Ovary (tissue), 3 donors: ENCODE measurements at regions not wholly inside any gene's neighbourhood (a gene's known extent, or its start where the extent isn't known, plus 50 kb on each side); places are given as distances from the start of the nearest gene placed in this dataset.

Experiments
- EP300 ChIP-seq: sonication (generic); formaldehyde crosslinking; IDR thresholded peaks from one replicate; pipeline ENCODE4 v1.6.1; 2017; ENCODE audit warnings: antibody characterized with exemption
- POLR2A ChIP-seq: fragments of 450-650 bp; IDR thresholded peaks from one replicate; pipeline ENCODE4 v1.6.1; 2017; ENCODE audit warnings: antibody characterized with exemption, mild to moderate bottlenecking, moderate library complexity
- TF ChIP-seq, protein P1 (sequence below), 3 donors: fragments of 450-650 bp in 2 of 3; fragments of 200-600 bp in 1 of 3; IDR thresholded peaks; one replicate each; pipeline versions ENCODE4 v1.5.1 to v1.8.0; 2016 to 2022; ENCODE audit warnings: antibody characterized with exemption in 3 of 3, mild to moderate bottlenecking in 1 of 3
- donor health status: DM: no; HTN: no; CAD: no.

DNA sequence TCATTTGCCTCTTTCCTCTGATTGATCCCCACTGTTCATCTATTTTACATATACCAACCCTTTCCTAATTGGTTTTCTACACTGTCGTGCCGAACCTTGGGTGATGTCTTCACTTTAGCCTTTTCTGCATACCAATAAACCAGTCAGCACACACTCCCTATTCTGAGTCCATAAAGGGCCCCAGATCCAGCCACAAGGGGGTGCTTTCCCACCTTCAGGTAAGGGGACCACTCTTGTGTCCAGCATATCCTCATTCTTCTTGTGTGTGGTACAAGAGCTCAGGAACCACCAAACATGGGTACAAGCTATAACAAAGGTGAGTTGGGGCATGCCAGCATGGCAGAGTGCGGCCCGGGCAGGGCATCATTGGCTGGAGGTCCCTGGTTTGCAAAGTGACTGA is 859.8 kb downstream of the FSCB start:
- TF ChIP-seq, protein P1, sequence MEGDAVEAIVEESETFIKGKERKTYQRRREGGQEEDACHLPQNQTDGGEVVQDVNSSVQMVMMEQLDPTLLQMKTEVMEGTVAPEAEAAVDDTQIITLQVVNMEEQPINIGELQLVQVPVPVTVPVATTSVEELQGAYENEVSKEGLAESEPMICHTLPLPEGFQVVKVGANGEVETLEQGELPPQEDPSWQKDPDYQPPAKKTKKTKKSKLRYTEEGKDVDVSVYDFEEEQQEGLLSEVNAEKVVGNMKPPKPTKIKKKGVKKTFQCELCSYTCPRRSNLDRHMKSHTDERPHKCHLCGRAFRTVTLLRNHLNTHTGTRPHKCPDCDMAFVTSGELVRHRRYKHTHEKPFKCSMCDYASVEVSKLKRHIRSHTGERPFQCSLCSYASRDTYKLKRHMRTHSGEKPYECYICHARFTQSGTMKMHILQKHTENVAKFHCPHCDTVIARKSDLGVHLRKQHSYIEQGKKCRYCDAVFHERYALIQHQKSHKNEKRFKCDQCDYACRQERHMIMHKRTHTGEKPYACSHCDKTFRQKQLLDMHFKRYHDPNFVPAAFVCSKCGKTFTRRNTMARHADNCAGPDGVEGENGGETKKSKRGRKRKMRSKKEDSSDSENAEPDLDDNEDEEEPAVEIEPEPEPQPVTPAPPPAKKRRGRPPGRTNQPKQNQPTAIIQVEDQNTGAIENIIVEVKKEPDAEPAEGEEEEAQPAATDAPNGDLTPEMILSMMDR (IDR thresholded peaks at IDR 0.05) = no peak
- no peak for TF ChIP-seq POLR2A
- TF ChIP-seq EP300 = no peak
